H1 (cell line): ENCODE measurements at regions not wholly inside any gene's neighbourhood (a gene's known extent, or its start where the extent isn't known, plus 50 kb on each side); places are given as distances from the start of the nearest gene placed in this dataset.

ENCODE experiments used
- CTCF ChIA-PET: fragments of 300-600 bp; sonication (Branson Sonifier 250); formaldehyde crosslinking; loops from one replicate; lab custom pipeline; 2021; ENCODE audit not compliant: partially characterized antibody; lab: Charles Lee
- POLR2A ChIA-PET: fragments of 300-600 bp; sonication (Branson Sonifier 250); formaldehyde crosslinking; loops from one replicate; lab custom pipeline; 2021; ENCODE audit warnings: inconsistent platforms; ENCODE audit not compliant: partially characterized antibody; lab: Charles Lee
- DNase-seq, 2 experiments: peaks; one replicate each; pipeline versions ENCODE4 v3.0.0 to v3.0.0-alpha.2; 2010 to 2022; ENCODE audit warnings: low spot score in 2 of 2, low read depth in 1 of 2, mixed read lengths in 1 of 2
- FAIRE-seq: peaks from 2 replicates; lab custom pipeline; 2011; peaks lifted over from hg19 to GRCh38; lab: Jason Lieb, UNC
- H2AFZ ChIP-seq: 2 replicates; pipeline ENCODE4 v1.8.1; 2012; ENCODE audit warnings: low read length, inconsistent platforms
- H2AK5ac ChIP-seq: 2 replicates; pipeline ENCODE4 v1.6.1; 2013; ENCODE audit warnings: low read depth, low read length
- H2BK120ac ChIP-seq: replicated peaks from 2 replicates; pipeline ENCODE3; 2013; ENCODE audit warnings: low read depth, low read length, inconsistent platforms
- H2BK12ac ChIP-seq: 2 replicates; pipeline ENCODE4 v1.6.1; 2013; ENCODE audit warnings: low read depth, low read length
- H2BK15ac ChIP-seq: 2 replicates; pipeline ENCODE4 v1.6.1; 2013; ENCODE audit warnings: low read length
- H2BK20ac ChIP-seq: 2 replicates; pipeline ENCODE4 v1.6.1; 2013; ENCODE audit warnings: low read length
- H2BK5ac ChIP-seq: 2 replicates; pipeline ENCODE4 v1.6.1; 2013; ENCODE audit warnings: low read depth, low read length
- H3K14ac ChIP-seq: 2 replicates; pipeline ENCODE4 v1.6.1; 2013; ENCODE audit warnings: inconsistent platforms; ENCODE audit not compliant: insufficient read length
- H3K18ac ChIP-seq: 2 replicates; pipeline ENCODE4 v1.6.1; 2013; ENCODE audit warnings: low read length; ENCODE audit errors: extremely low read depth
- H3K23ac ChIP-seq: 2 replicates; pipeline ENCODE4 v1.6.1; 2013; ENCODE audit warnings: inconsistent platforms; ENCODE audit not compliant: insufficient read length
- H3K23me2 ChIP-seq: 2 replicates; pipeline ENCODE4 v1.6.1; 2013; ENCODE audit warnings: low read depth, low read length
- H3K27ac ChIP-seq: 2 replicates; pipeline ENCODE4 v1.6.1; 2011; ENCODE audit warnings: low read depth, low read length, inconsistent platforms
- H3K27me3 ChIP-seq, 4 experiments: replicated peaks in 1 of 4; 1 replicate in 1 of 4; 2 replicates in 3 of 4; pipeline versions ENCODE4 v1.6.1 to v1.8.1; 2011 to 2013; ENCODE audit warnings: low read length in 3 of 4, mild to moderate bottlenecking in 3 of 4, inconsistent platforms in 2 of 4, mixed read lengths in 2 of 4, moderate library complexity in 1 of 4; ENCODE audit not compliant: control insufficient read depth in 3 of 4, insufficient read depth in 3 of 4; ENCODE audit errors: extremely low read depth in 1 of 4
- H3K36me3 ChIP-seq, 4 experiments: 2 replicates each; pipeline versions ENCODE4 v1.6.1 to v1.8.1; 2011 to 2013; ENCODE audit warnings: mild to moderate bottlenecking in 4 of 4, low read length in 3 of 4, moderate library complexity in 2 of 4, control low read depth in 1 of 4, inconsistent platforms in 1 of 4; ENCODE audit not compliant: insufficient read depth in 4 of 4, control insufficient read depth in 2 of 4
- H3K4ac ChIP-seq: replicated peaks from 2 replicates; pipeline ENCODE3; 2013; ENCODE audit warnings: low read length, low read depth, mixed read lengths, inconsistent platforms; ENCODE audit not compliant: insufficient read length
- H3K4me1 ChIP-seq, 4 experiments: replicated peaks in 1 of 4; 1 replicate in 1 of 4; 2 replicates in 3 of 4; pipeline versions ENCODE4 v1.6.1 to v1.8.1; 2011 to 2013; ENCODE audit warnings: low read length in 3 of 4, inconsistent platforms in 2 of 4, mixed read lengths in 1 of 4; ENCODE audit not compliant: insufficient read depth in 4 of 4, control insufficient read depth in 3 of 4
- H3K4me2 ChIP-seq, 2 experiments: 2 replicates each; pipeline versions ENCODE4 v1.6.1 to v1.8.1; 2011 to 2013; ENCODE audit warnings: low read depth in 2 of 2, low read length in 2 of 2, control low read depth in 1 of 2, inconsistent platforms in 1 of 2, mild to moderate bottlenecking in 1 of 2; ENCODE audit not compliant: insufficient read depth in 1 of 2
- H3K4me3 ChIP-seq, 4 experiments: fragments of 200-600, 300-600 bp in 1 of 4; sonication (generic), shearing (Covaris generic), sonication (Bioruptor Twin) in 1 of 4; 2 replicates each; pipeline versions ENCODE4 v1.5.1 to v1.8.1; 2011 to 2016; ENCODE audit warnings: low read length in 4 of 4, low read depth in 3 of 4, control low read depth in 2 of 4, inconsistent platforms in 2 of 4, mild to moderate bottlenecking in 2 of 4, mixed read lengths in 1 of 4, moderate library complexity in 1 of 4; ENCODE audit not compliant: insufficient read depth in 2 of 4; ENCODE audit errors: extremely low read depth in 1 of 4
- H3K56ac ChIP-seq: replicated peaks from 2 replicates; pipeline ENCODE3; 2013; ENCODE audit warnings: low read depth, mild to moderate bottlenecking, mixed read lengths, low read length, inconsistent platforms; ENCODE audit not compliant: insufficient read length
- H3K79me1 ChIP-seq: 2 replicates; pipeline ENCODE4 v1.6.1; 2013; ENCODE audit warnings: low read depth, low read length, control low read depth
- H3K79me2 ChIP-seq, 2 experiments: 2 replicates each; pipeline versions ENCODE4 v1.6.1 to v1.8.1; 2012 to 2013; ENCODE audit warnings: low read length in 2 of 2, mild to moderate bottlenecking in 2 of 2, inconsistent platforms in 1 of 2; ENCODE audit not compliant: insufficient read depth in 2 of 2, control insufficient read depth in 1 of 2
- H3K9ac ChIP-seq, 4 experiments: replicated peaks in 1 of 4; 1 replicate in 1 of 4; 2 replicates in 3 of 4; pipeline versions ENCODE4 v1.6.1 to v1.8.1; 2011 to 2013; ENCODE audit warnings: low read depth in 3 of 4, low read length in 3 of 4, control low read depth in 2 of 4, mild to moderate bottlenecking in 2 of 4, moderate library complexity in 2 of 4, inconsistent platforms in 1 of 4; ENCODE audit errors: extremely low read depth in 1 of 4
- H3K9me3 ChIP-seq, 2 experiments: 2 replicates each; pipeline versions ENCODE4 v1.6.1 to v1.8.1; 2012 to 2013; ENCODE audit warnings: mild to moderate bottlenecking in 2 of 2, moderate library complexity in 2 of 2, control low read depth in 1 of 2, inconsistent platforms in 1 of 2, low read depth in 1 of 2, low read length in 1 of 2, mixed read lengths in 1 of 2; ENCODE audit not compliant: insufficient read depth in 2 of 2
- H4K20me1 ChIP-seq, 2 experiments: replicated peaks in 1 of 2; 2 replicates each; pipeline versions ENCODE3 to v1.8.1; 2011 to 2013; ENCODE audit warnings: inconsistent platforms in 2 of 2, low read length in 2 of 2, mild to moderate bottlenecking in 1 of 2; ENCODE audit not compliant: insufficient read depth in 2 of 2, control insufficient read depth in 1 of 2
- H4K5ac ChIP-seq: 2 replicates; pipeline ENCODE4 v1.6.1; 2013; ENCODE audit warnings: low read length, low read depth, mixed read lengths, inconsistent platforms; ENCODE audit not compliant: insufficient read length
- H4K8ac ChIP-seq: 2 replicates; pipeline ENCODE4 v1.8.0; 2013; ENCODE audit warnings: mild to moderate bottlenecking, moderate library complexity, low read length, inconsistent platforms; ENCODE audit not compliant: insufficient read depth; ENCODE audit errors: extremely low read depth
- H4K91ac ChIP-seq: replicated peaks from 2 replicates; pipeline ENCODE3; 2013; ENCODE audit warnings: low read length, mixed read lengths, inconsistent platforms; ENCODE audit not compliant: insufficient read length
- CBX5 ChIP-seq: fragments of 300-800, 300-1000 bp; sonication (generic); IDR thresholded peaks from 2 replicates; pipeline ENCODE4 v1.7.1; 2016; ENCODE audit warnings: antibody characterized with exemption, low read length, low read depth
- CHD1 ChIP-seq: IDR thresholded peaks from 2 replicates; pipeline ENCODE4 v1.6.1; 2012; ENCODE audit warnings: low read depth, low read length, improper control_type of control experiment
- CHD2 ChIP-seq: IDR thresholded peaks from 2 replicates; pipeline ENCODE4 v1.6.1; 2012; ENCODE audit warnings: low read length, improper control_type of control experiment
- CREB1 ChIP-seq: IDR thresholded peaks from 2 replicates; pipeline ENCODE4 v1.6.1; 2012; ENCODE audit warnings: inconsistent platforms
- CTBP2 ChIP-seq: IDR thresholded peaks from 2 replicates; pipeline ENCODE4 v1.7.0; 2011; ENCODE audit warnings: borderline replicate concordance, mild to moderate bottlenecking, moderate library complexity, mixed read lengths, low read length; ENCODE audit not compliant: insufficient read depth, insufficient read length
- EZH2 ChIP-seq: fragments of 200-600 bp; sonication (generic); IDR thresholded peaks from 2 replicates; pipeline ENCODE4 v1.7.1; 2012; ENCODE audit warnings: low read depth, mild to moderate bottlenecking, moderate library complexity, low read length, inconsistent platforms; ENCODE audit not compliant: severe bottlenecking
- GABPA ChIP-seq: IDR thresholded peaks from 2 replicates; pipeline ENCODE4 v1.6.1; 2011; ENCODE audit warnings: mild to moderate bottlenecking, low read length, moderate library complexity, borderline replicate concordance; ENCODE audit not compliant: insufficient read depth
- JUN ChIP-seq: IDR thresholded peaks from 2 replicates; pipeline ENCODE4 v1.6.1; 2011; ENCODE audit warnings: low read depth, mild to moderate bottlenecking, improper control_type of control experiment, low read length
- KDM5A ChIP-seq: fragments of 200-600 bp; IDR thresholded peaks from 2 replicates; pipeline ENCODE4 v1.7.1; 2012; ENCODE audit warnings: mild to moderate bottlenecking, low read length, inconsistent platforms, mixed read lengths
- POLR2A ChIP-seq, 2 experiments: IDR thresholded peaks; 1 replicate in 1 of 2; 2 replicates in 1 of 2; pipeline ENCODE4 v1.6.1; 2011; ENCODE audit warnings: low read depth in 2 of 2, low read length in 2 of 2, mild to moderate bottlenecking in 2 of 2; ENCODE audit errors: control extremely low read depth in 1 of 2
- SP2 ChIP-seq: IDR thresholded peaks from 2 replicates; pipeline ENCODE4 v1.6.1; 2012; ENCODE audit warnings: mild to moderate bottlenecking, low read length, inconsistent platforms
- SUZ12 ChIP-seq: fragments of 200-600 bp; sonication (generic); IDR thresholded peaks from 2 replicates; pipeline ENCODE4 v1.6.1; 2012; ENCODE audit warnings: mild to moderate bottlenecking, inconsistent platforms, low read length, moderate library complexity, mixed read lengths
- TEAD4 ChIP-seq: IDR thresholded peaks from 2 replicates; pipeline ENCODE4 v1.6.1; 2012; ENCODE audit warnings: low read depth, low read length, inconsistent platforms, mixed read lengths
- WGBS, 2 experiments: shearing (Covaris generic) in 1 of 2; methylation state at CpG; one replicate each; pipeline versions ENCODE4 v1.1.6 to v1.1.7; 2013 to 2015; ENCODE audit warnings: low lambda C conversion rate in 2 of 2, mixed read lengths in 2 of 2, inconsistent platforms in 1 of 2, low coverage in 1 of 2, missing lambda C conversion rate in 1 of 2; ENCODE audit not compliant: insufficient replicate concordance in 2 of 2, insufficient coverage in 1 of 2, insufficient read length in 1 of 2; ENCODE audit errors: extremely low coverage in 1 of 2, missing lambda C conversion rate in 1 of 2; 5-methylcytosine and 5-hydroxymethylcytosine counted together
- TF ChIP-seq, protein P1 (sequence below), 3 experiments: IDR thresholded peaks; 1 replicate in 2 of 3; 2 replicates in 1 of 3; pipeline versions ENCODE4 v1.5.1 to v1.6.1; 2011; ENCODE audit warnings: low read length in 3 of 3, mild to moderate bottlenecking in 3 of 3, inconsistent platforms in 2 of 3, low read depth in 1 of 3, moderate library complexity in 1 of 3; ENCODE audit not compliant: insufficient read depth in 1 of 3; ENCODE audit errors: control extremely low read depth in 1 of 3

DNA sequence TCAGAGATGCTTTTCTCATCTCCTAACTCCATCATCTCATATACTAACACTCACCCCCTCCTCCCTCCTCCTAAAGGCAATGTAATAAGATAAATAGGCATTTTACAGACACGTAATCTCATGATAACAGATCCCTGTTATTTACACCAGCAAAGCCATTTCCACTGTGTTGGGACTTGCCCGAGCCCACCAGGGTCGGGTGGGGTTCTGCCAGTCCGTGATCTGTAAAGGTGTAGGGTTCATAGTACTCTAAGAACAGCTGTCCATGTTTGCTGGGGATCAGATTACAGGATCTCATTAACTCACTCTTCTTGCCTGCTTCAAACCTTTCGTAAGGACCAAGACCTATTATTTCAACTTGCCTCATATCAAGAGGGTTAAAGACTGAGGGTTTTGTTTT lies 172.4 kb downstream of the FZD1 start:
- DNase-seq, result no peak
- Histone ChIP-seq H4K8ac (no peak overlapping the region), H2BK15ac (no peak overlapping the region), H2AFZ (no peak overlapping the region), H3K56ac (no peak overlapping the region), H3K23ac (no peak overlapping the region), H2BK5ac (no peak overlapping the region), H3K18ac (no peak overlapping the region), H3K27ac (no peak overlapping the region), H3K9ac (no peak overlapping the region), H3K4ac (no peak overlapping the region), H2BK120ac (no peak overlapping the region), H3K14ac (no peak overlapping the region), H2BK12ac (no peak overlapping the region), H2AK5ac (no peak overlapping the region), H3K79me1 (no peaks in the 10 kb centered on the region), H3K36me3 (no peaks in the 10 kb centered on the region), H4K91ac (no peak overlapping the region), H3K4me2 (no peak overlapping the region), H4K20me1 (no peaks in the 10 kb centered on the region), H3K23me2 (no peaks in the 10 kb centered on the region), H3K27me3 (no peaks in the 10 kb centered on the region), H3K4me3 (no peak overlapping the region), H3K9me3 (peaks cover 9% of the 10 kb centered on the region in 2 experiments; a peak in 3 of 4 replicates), H2BK20ac (no peak overlapping the region), H4K5ac (no peak overlapping the region), H3K4me1 (no peaks in the 10 kb centered on the region), H3K79me2 (no peaks in the 10 kb centered on the region)
- ChIA-PET CTCF (no interaction called here), POLR2A (no interaction called here)
- 83% methylated on average over 5 of the region's 5 CpGs; no CpG with 5 or more reads in 1 of the 2 experiments for WGBS, 2 experiments
- FAIRE-seq, result no peak
- no peak for TF ChIP-seq TEAD4
- no peak for TF ChIP-seq SUZ12
- TF ChIP-seq CHD2, result no peak
- no peak for TF ChIP-seq CREB1
- TF ChIP-seq JUN, result no peak
- TF ChIP-seq CBX5, result no peak
- TF ChIP-seq CTBP2, result no peak
- no peak for TF ChIP-seq CHD1
- TF ChIP-seq EZH2, result no peak
- TF ChIP-seq, protein P1, sequence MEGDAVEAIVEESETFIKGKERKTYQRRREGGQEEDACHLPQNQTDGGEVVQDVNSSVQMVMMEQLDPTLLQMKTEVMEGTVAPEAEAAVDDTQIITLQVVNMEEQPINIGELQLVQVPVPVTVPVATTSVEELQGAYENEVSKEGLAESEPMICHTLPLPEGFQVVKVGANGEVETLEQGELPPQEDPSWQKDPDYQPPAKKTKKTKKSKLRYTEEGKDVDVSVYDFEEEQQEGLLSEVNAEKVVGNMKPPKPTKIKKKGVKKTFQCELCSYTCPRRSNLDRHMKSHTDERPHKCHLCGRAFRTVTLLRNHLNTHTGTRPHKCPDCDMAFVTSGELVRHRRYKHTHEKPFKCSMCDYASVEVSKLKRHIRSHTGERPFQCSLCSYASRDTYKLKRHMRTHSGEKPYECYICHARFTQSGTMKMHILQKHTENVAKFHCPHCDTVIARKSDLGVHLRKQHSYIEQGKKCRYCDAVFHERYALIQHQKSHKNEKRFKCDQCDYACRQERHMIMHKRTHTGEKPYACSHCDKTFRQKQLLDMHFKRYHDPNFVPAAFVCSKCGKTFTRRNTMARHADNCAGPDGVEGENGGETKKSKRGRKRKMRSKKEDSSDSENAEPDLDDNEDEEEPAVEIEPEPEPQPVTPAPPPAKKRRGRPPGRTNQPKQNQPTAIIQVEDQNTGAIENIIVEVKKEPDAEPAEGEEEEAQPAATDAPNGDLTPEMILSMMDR (IDR thresholded peaks at IDR 0.05; ENCODE audit: control extremely low read depth in 1 of 3, insufficient read depth in 1 of 3, low read depth in 1 of 3, low read length in 3 of 3), result no peak
- no peak for TF ChIP-seq SP2
- no peak for TF ChIP-seq GABPA
- no peak for TF ChIP-seq KDM5A
- no peak for TF ChIP-seq POLR2A (IDR thresholded peaks at IDR 0.05; ENCODE audit: control extremely low read depth in 1 of 2, low read depth in 2 of 2, low read length in 2 of 2)
